SJCRH30 (cell line): ENCODE measurements at regions not wholly inside any gene's neighbourhood (a gene's known extent, or its start where the extent isn't known, plus 50 kb on each side); places are given as distances from the start of the nearest gene placed in this dataset.

Source experiments
- DNase-seq, 2 experiments: peaks; one replicate each; pipeline ENCODE4 v3.0.0-alpha.2; 2015 to 2020
- H3K27ac ChIP-seq: fragments of 250-450 bp; sonication (Bioruptor Pico); 2 replicates; pipeline ENCODE4 v1.5.1; 2020; ENCODE audit warnings: mild to moderate bottlenecking, moderate library complexity
- H3K27me3 ChIP-seq: fragments of 250-450 bp; sonication (Bioruptor Pico); 2 replicates; pipeline ENCODE4 v1.5.1; 2020; ENCODE audit warnings: mild to moderate bottlenecking, moderate library complexity
- H3K36me3 ChIP-seq: fragments of 250-450 bp; sonication (Bioruptor Pico); 2 replicates; pipeline ENCODE4 v1.5.1; 2020; ENCODE audit warnings: mild to moderate bottlenecking, moderate library complexity
- H3K4me1 ChIP-seq: fragments of 250-450 bp; sonication (Bioruptor Pico); 2 replicates; pipeline ENCODE4 v1.5.1; 2020; ENCODE audit warnings: mild to moderate bottlenecking, moderate library complexity
- H3K4me3 ChIP-seq: fragments of 250-450 bp; sonication (Bioruptor Pico); 2 replicates; pipeline ENCODE4 v1.5.1; 2020; ENCODE audit warnings: mild to moderate bottlenecking, moderate library complexity
- H3K9me3 ChIP-seq: fragments of 250-450 bp; sonication (Bioruptor Pico); replicated peaks from 2 replicates; pipeline ENCODE4 v1.5.1; 2020; ENCODE audit warnings: mild to moderate bottlenecking, moderate library complexity

DNA sequence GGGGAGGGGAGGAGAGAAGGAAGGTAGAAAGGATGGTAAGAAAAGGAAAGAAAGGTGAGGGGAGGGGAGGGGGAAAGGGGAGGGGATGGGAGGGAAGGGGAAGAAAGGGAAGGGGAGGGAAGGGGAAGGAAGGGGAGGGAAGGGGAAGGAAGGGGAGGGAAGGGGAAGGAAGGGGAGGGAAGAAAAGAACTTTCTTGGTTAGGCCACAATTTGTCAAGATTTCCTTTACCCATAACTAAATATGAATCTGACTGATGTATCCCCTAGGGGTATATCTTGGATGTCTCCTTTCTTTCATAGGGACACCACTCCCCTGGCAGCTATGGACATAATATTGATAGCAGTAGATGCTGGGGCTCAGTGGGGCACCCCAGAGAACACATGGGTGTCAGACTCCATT lies 54.4 kb upstream of the PRELP start:
- no peak for DNase-seq

GRCh38 chr1:203422116-203422515 lies 53.5 kb upstream of the PRELP start:
- DNase-seq, result no peak
- no peaks in the 10 kb centered on the region for H3K4me1 ChIP-seq
- H3K9me3 ChIP-seq, result peaks cover 5% of the 10 kb centered on the region
- H3K27me3 ChIP-seq, result 0 out of 2 replicates have a peak, but pooled peaks cover 3% of the 10 kb centered on the region
- H3K36me3 ChIP-seq, result no peaks in the 10 kb centered on the region
- no peak overlapping the region for H3K4me3 ChIP-seq
- H3K27ac ChIP-seq, result no peak overlapping the region

More for the DNA sequence above, 54.4 kb upstream of the PRELP start:
- Histone ChIP-seq H3K4me3 (no peak overlapping the region), H3K27ac (no peak overlapping the region), H3K27me3 (0 out of 2 replicates have a peak, but pooled peaks cover 3% of the 10 kb centered on the region), H3K36me3 (no peaks in the 10 kb centered on the region), H3K4me1 (no peaks in the 10 kb centered on the region), H3K9me3 (peaks cover 5% of the 10 kb centered on the region)

DNA sequence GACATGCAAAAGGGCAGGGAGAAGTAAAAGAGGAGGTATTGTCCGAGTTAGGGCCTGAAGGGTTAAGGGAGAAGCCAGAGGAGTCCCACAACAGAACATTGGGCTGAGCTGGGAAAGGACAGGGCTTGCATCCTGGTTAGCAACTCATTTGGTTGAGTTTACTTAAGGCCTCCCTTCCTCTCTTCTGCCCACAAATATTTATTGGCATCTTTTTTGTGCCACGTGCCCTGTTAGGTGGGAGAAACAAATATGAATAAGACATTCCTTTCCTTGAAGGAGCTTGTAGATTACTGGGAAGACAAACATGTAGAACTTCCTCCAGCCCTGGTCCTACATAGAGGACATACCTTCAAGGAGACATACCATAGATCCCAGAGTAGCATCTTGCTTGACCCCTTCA lies 53.0 kb upstream of the PRELP start:
- Histone ChIP-seq H3K4me1 (no peaks in the 10 kb centered on the region), H3K27ac (no peak overlapping the region), H3K36me3 (no peaks in the 10 kb centered on the region), H3K4me3 (no peak overlapping the region), H3K27me3 (0 out of 2 replicates have a peak, but pooled peaks cover 3% of the 10 kb centered on the region), H3K9me3 (no peaks in the 10 kb centered on the region)
- no peak for DNase-seq

DNA sequence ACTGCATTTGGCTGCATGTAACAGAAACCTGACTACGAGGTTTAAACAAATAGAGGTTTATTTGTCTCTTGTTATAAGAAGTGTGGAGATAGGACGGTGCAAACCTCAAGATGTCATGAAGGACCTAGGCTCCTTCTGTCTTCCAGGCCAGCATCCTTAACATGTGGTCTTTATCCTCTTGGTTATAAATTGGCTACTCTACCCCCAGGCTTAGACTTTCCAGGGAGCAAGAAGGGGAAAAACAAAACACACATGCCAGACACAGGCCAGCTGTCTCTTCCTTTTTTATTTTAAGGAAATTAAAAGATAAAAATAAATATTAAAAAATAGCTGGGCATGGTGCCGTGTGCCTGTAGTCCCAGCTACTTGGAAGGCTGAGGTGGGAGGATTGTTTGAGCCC lies 51.3 kb upstream of the PRELP start:
- no peaks in the 10 kb centered on the region for H3K9me3 ChIP-seq
- DNase-seq, result no peak
- H3K27me3 ChIP-seq, result 0 out of 2 replicates have a peak, but pooled peaks cover 3% of the 10 kb centered on the region
- H3K4me1 ChIP-seq, result no peaks in the 10 kb centered on the region
- H3K4me3 ChIP-seq, result no peak overlapping the region
- no peaks in the 10 kb centered on the region for H3K36me3 ChIP-seq
- no peak overlapping the region for H3K27ac ChIP-seq

GRCh38 chr1:203424861-203425662 lies 50.5 kb upstream of the PRELP start:
- Histone ChIP-seq H3K27ac (no peak overlapping the region), H3K9me3 (no peaks in the 10 kb centered on the region)
- no peak for DNase-seq

GRCh38 chr1:203425663-203425975 lies 50.0 kb upstream of the PRELP start:
- no peaks in the 10 kb centered on the region for H3K36me3 ChIP-seq
- DNase-seq, result no peak
- no peaks in the 10 kb centered on the region for H3K4me1 ChIP-seq
- H3K4me3 ChIP-seq, result no peak overlapping the region
- H3K27me3 ChIP-seq, result 0 out of 2 replicates have a peak, but pooled peaks cover 3% of the 10 kb centered on the region
- H3K9me3 ChIP-seq, result no peaks in the 10 kb centered on the region
- H3K27ac ChIP-seq, result no peak overlapping the region

More at GRCh38 chr1:203424861-203425662, 50.5 kb upstream of the PRELP start:
- Histone ChIP-seq H3K27me3 (0 out of 2 replicates have a peak, but pooled peaks cover 3% of the 10 kb centered on the region), H3K4me3 (no peak overlapping the region), H3K36me3 (no peaks in the 10 kb centered on the region), H3K4me1 (no peaks in the 10 kb centered on the region)
